ENCODE measurements at regions not wholly inside any gene's neighbourhood (a gene's known extent, or its start where the extent isn't known, plus 50 kb on each side); places are given as distances from the start of the nearest gene placed in this dataset.

DNA sequence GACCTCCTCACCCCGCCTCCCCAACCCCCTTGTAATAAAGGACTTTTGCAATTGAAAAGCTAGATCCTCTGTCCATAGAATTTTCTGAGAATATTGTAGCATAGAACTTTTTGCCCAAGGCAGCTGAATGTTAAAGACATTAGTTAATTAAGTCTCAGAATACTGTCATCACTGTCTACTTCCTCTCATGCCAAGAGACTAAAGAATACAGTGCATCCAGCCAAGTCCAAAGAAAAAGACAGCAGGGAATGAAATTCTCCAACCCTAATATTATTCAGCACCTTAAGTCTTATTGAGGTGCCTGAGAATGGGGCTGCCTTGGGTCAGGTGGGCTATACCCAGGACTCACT is 313.3 kb upstream of the GATB start:
- TF ChIP-seq CTCF (conservative IDR thresholded peaks at IDR 0.05; ENCODE audit: low read depth, low read length) (no peak), EZH2phosphoT487 (IDR thresholded peaks at IDR 0.05; ENCODE audit: borderline replicate concordance, low read length) (no peak), EZH2 (IDR thresholded peaks at IDR 0.05; ENCODE audit: low read length, unreplicated experiment) (no peak)

All from PC-3 (cell line).